EH (cell line): ENCODE measurements at regions not wholly inside any gene's neighbourhood (a gene's known extent, or its start where the extent isn't known, plus 50 kb on each side); places are given as distances from the start of the nearest gene placed in this dataset.

Source experiments
- DNase-seq: peaks from one replicate; pipeline ENCODE4 v3.0.0-alpha.2; 2015; ENCODE audit warnings: low read depth

GRCh38 chr13:33711436-33711835, 106.5 kb upstream of the RFC3 start:
- no peak for DNase-seq

GRCh38 chr13:33717775-33718174, 100.2 kb upstream of the RFC3 start:
- no peak for DNase-seq

- DNase-seq = peak; percentile 86
Measured at GRCh38 chr13:33721724-33722123, 96.2 kb upstream of the RFC3 start.

- DNase-seq = no peak
Measured at GRCh38 chr13:33722216-33722915, 95.6 kb upstream of the RFC3 start.

GRCh38 chr13:33723365-33723764, 94.6 kb upstream of the RFC3 start:
- no peak for DNase-seq

GRCh38 chr13:33723772-33724435, 94.0 kb upstream of the RFC3 start:
- DNase-seq = peak; percentile 83

- no peak for DNase-seq
Measured at GRCh38 chr13:33725340-33725739, 92.6 kb upstream of the RFC3 start.

- no peak for DNase-seq
Measured at GRCh38 chr13:33727297-33728083, 90.5 kb upstream of the RFC3 start.

GRCh38 chr13:33728271-33729037, 89.5 kb upstream of the RFC3 start:
- DNase-seq = peak; percentile 12

GRCh38 chr13:33730147-33730546, 87.8 kb upstream of the RFC3 start:
- DNase-seq = no peak

GRCh38 chr13:33730619-33731018, 87.3 kb upstream of the RFC3 start:
- no peak for DNase-seq

GRCh38 chr13:33735276-33735675, 82.7 kb upstream of the RFC3 start:
- no peak for DNase-seq

GRCh38 chr13:33739254-33739653, 78.7 kb upstream of the RFC3 start:
- no peak for DNase-seq

- DNase-seq = peak; percentile 72
Measured at GRCh38 chr13:33740134-33740538, 77.8 kb upstream of the RFC3 start.

GRCh38 chr13:33742321-33742720, 75.6 kb upstream of the RFC3 start:
- no peak for DNase-seq

- no peak for DNase-seq
Measured at GRCh38 chr13:33743438-33744368, 74.2 kb upstream of the RFC3 start.

GRCh38 chr13:33744589-33745369, 73.2 kb upstream of the RFC3 start:
- DNase-seq = peak; percentile 70

GRCh38 chr13:33745370-33746324, 72.3 kb upstream of the RFC3 start:
- DNase-seq = no peak

- no peak for DNase-seq
Measured at GRCh38 chr13:33746867-33747266, 71.1 kb upstream of the RFC3 start.
